Globus pallidus (tissue), 1 donor: ENCODE measurements at regions not wholly inside any gene's neighbourhood (a gene's known extent, or its start where the extent isn't known, plus 50 kb on each side); places are given as distances from the start of the nearest gene placed in this dataset.

Experiments
- DNase-seq: peaks from one replicate; pipeline ENCODE4 v3.0.0-alpha.2; 2015; ENCODE audit warnings: low spot score

GRCh38 chr4:85260064-85260463 lies 214.9 kb upstream of the ARHGAP24 start:
- no peak for DNase-seq

- no peak for DNase-seq
Observed at GRCh38 chr4:85265234-85265633, 209.7 kb upstream of the ARHGAP24 start.

GRCh38 chr4:85268188-85268587 lies 206.8 kb upstream of the ARHGAP24 start:
- no peak for DNase-seq

GRCh38 chr4:85268961-85269360 lies 206.0 kb upstream of the ARHGAP24 start:
- DNase-seq: no peak

GRCh38 chr4:85274955-85275354 lies 200.0 kb upstream of the ARHGAP24 start:
- no peak for DNase-seq

- DNase-seq: no peak
Observed at GRCh38 chr4:85280963-85281362, 194.0 kb upstream of the ARHGAP24 start.

GRCh38 chr4:85291226-85291625 lies 183.7 kb upstream of the ARHGAP24 start:
- DNase-seq: no peak

GRCh38 chr4:85298037-85298436 lies 176.9 kb upstream of the ARHGAP24 start:
- DNase-seq: no peak

GRCh38 chr4:85302193-85302736 lies 172.7 kb upstream of the ARHGAP24 start:
- DNase-seq: no peak

GRCh38 chr4:85302756-85303155 lies 172.2 kb upstream of the ARHGAP24 start:
- DNase-seq: no peak

GRCh38 chr4:85318415-85318814 lies 156.5 kb upstream of the ARHGAP24 start:
- no peak for DNase-seq

- DNase-seq: no peak
Observed at GRCh38 chr4:85358831-85359230, 116.1 kb upstream of the ARHGAP24 start.

GRCh38 chr4:85362550-85362949 lies 112.4 kb upstream of the ARHGAP24 start:
- no peak for DNase-seq

- DNase-seq: no peak
Observed at GRCh38 chr4:85367815-85368214, 107.1 kb upstream of the ARHGAP24 start.

GRCh38 chr4:85368240-85368639 lies 106.7 kb upstream of the ARHGAP24 start:
- DNase-seq: no peak

- DNase-seq: peak; percentile 22
Observed at GRCh38 chr4:85368932-85369331, 106.0 kb upstream of the ARHGAP24 start.

GRCh38 chr4:85369703-85370380 lies 105.1 kb upstream of the ARHGAP24 start:
- no peak for DNase-seq

GRCh38 chr4:85370400-85371032 lies 104.4 kb upstream of the ARHGAP24 start:
- peak; percentile 40 for DNase-seq

- DNase-seq: no peak
Observed at GRCh38 chr4:85372966-85373365, 102.0 kb upstream of the ARHGAP24 start.

- no peak for DNase-seq
Observed at GRCh38 chr4:85376285-85376684, 98.7 kb upstream of the ARHGAP24 start.

GRCh38 chr4:85381968-85382367 lies 93.0 kb upstream of the ARHGAP24 start:
- no peak for DNase-seq

GRCh38 chr4:85391071-85391470 lies 83.9 kb upstream of the ARHGAP24 start:
- no peak for DNase-seq

GRCh38 chr4:85391589-85392410 lies 83.2 kb upstream of the ARHGAP24 start:
- DNase-seq: no peak
